Kidney (tissue), 13 donors: ENCODE measurements at regions not wholly inside any gene's neighbourhood (a gene's known extent, or its start where the extent isn't known, plus 50 kb on each side); places are given as distances from the start of the nearest gene placed in this dataset.

Source experiments
- DNase-seq, 5 donors: peaks; one replicate each; pipeline ENCODE4 v3.0.0-alpha.2; 2013 to 2020
- FAIRE-seq: peaks from 2 replicates; lab custom pipeline; 2012; peaks lifted over from hg19 to GRCh38; lab: Jason Lieb, UNC
- H3K27ac ChIP-seq, 2 donors: one replicate each; pipeline ENCODE4 v1.7.0; 2013; ENCODE audit warnings: low read depth in 2 of 2, low read length in 2 of 2, inconsistent platforms in 1 of 2
- H3K27me3 ChIP-seq: one replicate; pipeline ENCODE4 v1.7.1; 2013; ENCODE audit warnings: low read length, inconsistent platforms; ENCODE audit not compliant: control insufficient read depth, insufficient read depth
- H3K36me3 ChIP-seq, 3 donors: one replicate each; pipeline versions ENCODE4 v1.7.0 to v1.7.1; 2013; ENCODE audit warnings: low read length in 3 of 3, control low read depth in 1 of 3, inconsistent platforms in 1 of 3; ENCODE audit not compliant: insufficient read depth in 3 of 3, control insufficient read depth in 2 of 3
- H3K4me1 ChIP-seq, 3 donors: one replicate each; pipeline versions ENCODE4 v1.7.0 to v1.7.1; 2013; ENCODE audit warnings: low read length in 3 of 3, inconsistent platforms in 1 of 3, low read depth in 1 of 3; ENCODE audit not compliant: control insufficient read depth in 2 of 3, insufficient read depth in 2 of 3
- H3K4me3 ChIP-seq, 3 donors: one replicate each; pipeline versions ENCODE4 v1.7.0 to v1.8.1; 2013; ENCODE audit warnings: low read length in 3 of 3, control low read depth in 1 of 3, inconsistent platforms in 1 of 3
- H3K9ac ChIP-seq, 3 donors: one replicate each; pipeline versions ENCODE4 v1.7.0 to v1.7.1; 2013; ENCODE audit warnings: low read length in 3 of 3, control low read depth in 1 of 3, inconsistent platforms in 1 of 3
- H3K9me3 ChIP-seq, 3 donors: one replicate each; pipeline versions ENCODE4 v1.7.0 to v1.7.1; 2013; ENCODE audit warnings: low read length in 3 of 3, control low read depth in 1 of 3, inconsistent platforms in 1 of 3; ENCODE audit not compliant: control insufficient read depth in 2 of 3, insufficient read depth in 1 of 3
- CTCF ChIP-seq: IDR thresholded peaks from 3 replicates; pipeline ENCODE4 v1.5.1; 2012; ENCODE audit warnings: mild to moderate bottlenecking, moderate library complexity, borderline replicate concordance; ENCODE audit not compliant: insufficient read depth; ENCODE audit errors: extremely low read depth
- intact Hi-C: fragments of 100-400 bp; cut with DNase I; formaldehyde crosslinking; loops from one replicate; pipeline ENCODE4 v1.11.1; 2022
- donor health status: control.
- donor health status: control.
- donor health status: control.
- donor health status: control.
- donor health status: control.
- donor health status: DM: yes; HTN: yes; CAD: no.
- donor health status: Normal renal cell carcinoma (clear cell type).

DNA sequence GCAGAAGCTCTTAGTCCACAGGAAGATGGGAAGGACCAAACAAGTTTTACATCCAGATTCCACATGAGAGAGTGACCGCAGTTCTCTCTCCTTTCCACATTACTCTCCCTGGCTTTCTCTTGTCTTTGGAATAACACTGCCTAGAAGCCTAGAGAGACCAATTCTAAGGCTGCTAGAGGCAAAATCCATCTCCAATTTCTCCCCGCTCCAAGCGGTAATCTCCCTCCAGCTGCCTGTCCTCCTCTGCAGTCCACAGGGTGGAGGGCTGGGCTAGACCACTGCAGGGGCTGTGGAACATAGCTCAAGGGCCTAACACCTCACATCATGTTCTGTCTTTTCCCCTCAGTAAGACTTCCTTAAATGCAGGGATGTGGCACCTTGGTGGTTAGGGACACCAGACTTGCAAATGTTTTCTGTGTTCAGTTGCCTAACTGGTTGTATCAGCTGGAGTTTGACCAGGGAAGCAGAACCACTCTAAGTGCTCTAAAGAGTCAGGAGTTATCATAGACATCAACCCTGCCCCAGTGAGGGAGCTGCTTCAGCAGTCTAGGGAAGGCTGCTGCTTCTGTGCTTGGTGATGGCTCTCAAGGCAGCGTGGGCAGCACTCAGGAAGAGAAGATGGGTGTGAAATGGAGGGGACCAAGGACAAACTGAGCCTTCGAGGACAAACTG, 423.1 kb downstream of the BCOR start:
- Histone ChIP-seq H3K27me3 (no peaks in the 10 kb centered on the region), H3K9me3 (no peaks in the 10 kb centered on the region), H3K4me3 (no peak overlapping the region), H3K27ac (no peak overlapping the region), H3K9ac (no peak overlapping the region), H3K36me3 (no peaks in the 10 kb centered on the region), H3K4me1 (peaks cover 0 to 4% (median 0%) of the 10 kb centered on the region in 3 donors)
- intact Hi-C loops = no loop called here
- no peak for FAIRE-seq
- TF ChIP-seq CTCF = no peak
- peak in 1 of 5 donors; percentile 18 for DNase-seq

DNA sequence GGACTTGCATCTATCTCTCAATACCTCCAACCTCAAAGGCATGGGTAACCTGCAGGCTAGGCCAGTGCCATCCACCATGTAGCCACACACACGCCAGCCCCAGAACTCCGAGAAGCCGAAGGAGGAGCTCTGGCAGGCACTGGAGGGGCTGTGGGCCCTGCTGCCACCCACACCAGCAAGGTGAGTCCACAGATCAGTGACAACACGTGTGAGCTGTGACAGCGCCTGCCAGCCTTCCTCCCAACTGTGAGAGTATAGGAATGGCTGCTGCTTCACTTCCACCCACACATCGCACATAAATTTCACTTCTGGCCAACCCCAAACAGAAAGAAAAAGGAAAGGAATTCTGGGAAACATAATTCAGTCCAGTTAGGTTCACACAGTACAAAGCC, 422.6 kb downstream of the BCOR start:
- H3K9me3 ChIP-seq = no peaks in the 10 kb centered on the region
- H3K4me1 ChIP-seq = peaks cover 0 to 4% (median 0%) of the 10 kb centered on the region in 3 donors
- no peak overlapping the region for H3K9ac ChIP-seq
- DNase-seq (no peak), FAIRE-seq (no peak)
- intact Hi-C loops = no loop called here
- no peak for TF ChIP-seq CTCF
- no peaks in the 10 kb centered on the region for H3K36me3 ChIP-seq
- H3K4me3 ChIP-seq = no peak overlapping the region
- H3K27me3 ChIP-seq = no peaks in the 10 kb centered on the region
- no peak overlapping the region for H3K27ac ChIP-seq

DNA sequence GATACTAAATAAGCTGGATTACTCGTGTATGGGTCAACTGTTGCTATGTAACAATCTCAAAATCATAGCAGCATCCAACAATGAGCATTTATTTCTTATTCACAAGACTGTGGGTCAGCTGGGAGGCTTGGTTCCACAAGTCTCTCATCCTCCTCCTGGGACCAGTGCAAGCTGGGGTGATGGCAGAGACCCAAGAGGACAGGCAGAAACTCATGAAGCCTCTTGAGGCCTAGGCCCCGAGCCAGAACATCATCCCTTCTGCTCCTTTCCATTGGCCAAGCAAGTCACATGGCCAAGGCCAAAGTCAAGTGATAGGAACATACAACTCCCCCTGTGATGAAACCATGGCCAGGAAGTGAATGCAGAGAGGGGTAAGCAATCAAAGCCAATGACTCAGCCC, 422.1 kb downstream of the BCOR start:
- intact Hi-C loops = no loop called here
- Histone ChIP-seq H3K27me3 (no peaks in the 10 kb centered on the region), H3K4me1 (peaks cover 0 to 4% (median 0%) of the 10 kb centered on the region in 3 donors), H3K9me3 (no peaks in the 10 kb centered on the region), H3K27ac (no peak overlapping the region), H3K4me3 (no peak overlapping the region), H3K36me3 (no peaks in the 10 kb centered on the region), H3K9ac (no peak overlapping the region)
- no peak for TF ChIP-seq CTCF
- DNase-seq = peak in 2 of 5 donors; percentile 74 to 90
- no peak for FAIRE-seq

DNA sequence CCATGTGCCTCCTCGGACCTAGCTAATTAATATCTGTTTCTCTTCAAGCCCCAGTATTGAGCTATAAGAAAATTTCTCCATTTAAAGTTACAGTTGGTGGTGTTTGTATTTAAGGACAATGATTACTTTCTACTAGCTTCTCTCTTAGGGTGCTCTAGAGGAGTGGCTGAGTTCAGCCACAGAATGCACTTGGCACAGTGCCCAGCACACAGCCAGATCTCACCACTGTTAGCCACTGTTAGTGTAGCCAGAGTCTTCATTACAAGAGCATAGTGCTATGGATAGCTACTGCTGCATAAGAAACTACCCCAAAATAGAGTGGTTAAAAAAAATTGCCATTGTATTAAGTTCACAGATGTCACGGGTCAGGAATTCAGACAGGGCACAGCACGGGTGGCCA, 421.3 kb downstream of the BCOR start:
- no peaks in the 10 kb centered on the region for H3K9me3 ChIP-seq
- peaks cover 0 to 5% (median 4%) of the 10 kb centered on the region in 3 donors for H3K4me1 ChIP-seq
- no peak overlapping the region for H3K27ac ChIP-seq
- intact Hi-C loops = no loop called here
- no peaks in the 10 kb centered on the region for H3K36me3 ChIP-seq
- H3K4me3 ChIP-seq = no peak overlapping the region
- H3K27me3 ChIP-seq = no peaks in the 10 kb centered on the region
- DNase-seq (no peak), FAIRE-seq (no peak)
- no peak for TF ChIP-seq CTCF
- no peak overlapping the region for H3K9ac ChIP-seq
